ENCODE measurements at regions not wholly inside any gene's neighbourhood (a gene's known extent, or its start where the extent isn't known, plus 50 kb on each side); places are given as distances from the start of the nearest gene placed in this dataset.
"Not testable (repeated sequence)": the region's sequence is repeated elsewhere in the genome, so short reads cannot be mapped to it uniquely, and the experiment has no call there.

- peak; percentile 11 for DNase-seq
Measured at GRCh38 chr16:51524555-51525373, 373.7 kb upstream of the SALL1 start.

GRCh38 chr16:51524070-51524469, 373.0 kb upstream of the SALL1 start:
- DNase-seq, result no peak

GRCh38 chr16:51523400-51523799, 372.3 kb upstream of the SALL1 start:
- DNase-seq, result no peak

- no peak for DNase-seq
Measured at GRCh38 chr16:51522902-51523301, 371.8 kb upstream of the SALL1 start.

- DNase-seq, result not testable (repeated sequence)
Measured at GRCh38 chr16:51516960-51517359, 365.9 kb upstream of the SALL1 start.

- no peak for DNase-seq
Measured at GRCh38 chr16:51510416-51510815, 359.3 kb upstream of the SALL1 start.

- no peak for DNase-seq
Measured at GRCh38 chr16:51509336-51509735, 358.3 kb upstream of the SALL1 start.

GRCh38 chr16:51508490-51509212, 357.6 kb upstream of the SALL1 start:
- DNase-seq, result no peak

- no peak for DNase-seq
Measured at GRCh38 chr16:51507286-51507685, 356.2 kb upstream of the SALL1 start.

GRCh38 chr16:51500306-51500705, 349.2 kb upstream of the SALL1 start:
- no peak for DNase-seq

- DNase-seq, result no peak
Measured at GRCh38 chr16:51497541-51498211, 346.6 kb upstream of the SALL1 start.

GRCh38 chr16:51490866-51491265, 339.8 kb upstream of the SALL1 start:
- DNase-seq, result no peak

GRCh38 chr16:51487880-51488279, 336.8 kb upstream of the SALL1 start:
- DNase-seq, result no peak

- no peak for DNase-seq
Measured at GRCh38 chr16:51474414-51475091, 323.5 kb upstream of the SALL1 start.

- DNase-seq, result no peak
Measured at GRCh38 chr16:51473091-51473490, 322.0 kb upstream of the SALL1 start.

- DNase-seq, result no peak
Measured at GRCh38 chr16:51470492-51470891, 319.4 kb upstream of the SALL1 start.

GRCh38 chr16:51464996-51465395, 313.9 kb upstream of the SALL1 start:
- no peak for DNase-seq

- no peak for DNase-seq
Measured at GRCh38 chr16:51461255-51461654, 310.2 kb upstream of the SALL1 start.

GRCh38 chr16:51458356-51459140, 307.5 kb upstream of the SALL1 start:
- no peak for DNase-seq

- no peak for DNase-seq
Measured at GRCh38 chr16:51457775-51458174, 306.7 kb upstream of the SALL1 start.

GRCh38 chr16:51455398-51455797, 304.3 kb upstream of the SALL1 start:
- DNase-seq, result no peak

GRCh38 chr16:51453251-51453650, 302.2 kb upstream of the SALL1 start:
- no peak for DNase-seq
